A549 (cell line): ENCODE measurements at regions not wholly inside any gene's neighbourhood (a gene's known extent, or its start where the extent isn't known, plus 50 kb on each side); places are given as distances from the start of the nearest gene placed in this dataset.

Source experiments
- CHD2 ChIP-seq: fragments of 150-350 bp; IDR thresholded peaks from 2 replicates; pipeline ENCODE4 v1.6.1; 2014; ENCODE audit warnings: low read length; ENCODE audit not compliant: partially characterized antibody
- ELK1 ChIP-seq: fragments of 150-350 bp; IDR thresholded peaks from 2 replicates; pipeline ENCODE4 v1.6.1; 2014; ENCODE audit warnings: low read depth, mild to moderate bottlenecking, low read length
- EP300 ChIP-seq, 2 experiments: fragments of >200 bp; sonication (Bioruptor Twin); formaldehyde crosslinking; IDR thresholded peaks; 2 replicates in 1 of 2; 3 replicates in 1 of 2; pipeline ENCODE4 v1.6.1; 2016 to 2017
- GATA3 ChIP-seq: IDR thresholded peaks from 2 replicates; pipeline ENCODE4 v1.6.1; 2012; ENCODE audit warnings: borderline replicate concordance
- PBX3 ChIP-seq: IDR thresholded peaks from 2 replicates; pipeline ENCODE4 v1.6.1; 2012
- POLR2A ChIP-seq: IDR thresholded peaks from 2 replicates; pipeline ENCODE4 v1.6.1; 2012; ENCODE audit warnings: mild to moderate bottlenecking, low read length
- RARB ChIP-seq: fragments of 250-450 bp; sonication (Bioruptor Pico); IDR thresholded peaks from 2 replicates; pipeline ENCODE4 v1.8.0; 2021; ENCODE audit warnings: mild to moderate bottlenecking, moderate library complexity
- REST ChIP-seq: fragments of 200-600 bp; sonication (generic); IDR thresholded peaks from 2 replicates; pipeline ENCODE4 v1.6.1; 2016; ENCODE audit warnings: antibody characterized with exemption, mild to moderate bottlenecking, moderate library complexity
- SMC3 ChIP-seq: fragments of >200 bp; sonication (Bioruptor Twin); formaldehyde crosslinking; IDR thresholded peaks from 3 replicates; pipeline ENCODE4 v1.6.1; 2018; ENCODE audit warnings: inconsistent platforms
- TF ChIP-seq, protein P1 (sequence below): IDR thresholded peaks from 2 replicates; pipeline ENCODE4 v1.6.1; 2012
- TF ChIP-seq, protein P2 (sequence below): fragments of >200 bp; sonication (Bioruptor Twin); formaldehyde crosslinking; IDR thresholded peaks from 3 replicates; pipeline ENCODE4 v1.5.1; 2016

GRCh38 chr16:85353839-85354685, 241.8 kb upstream of the CIBAR2 start:
- TF ChIP-seq, protein P1, sequence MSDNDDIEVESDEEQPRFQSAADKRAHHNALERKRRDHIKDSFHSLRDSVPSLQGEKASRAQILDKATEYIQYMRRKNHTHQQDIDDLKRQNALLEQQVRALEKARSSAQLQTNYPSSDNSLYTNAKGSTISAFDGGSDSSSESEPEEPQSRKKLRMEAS, result no peak
- TF ChIP-seq GATA3, result no peak
- TF ChIP-seq, protein P2, sequence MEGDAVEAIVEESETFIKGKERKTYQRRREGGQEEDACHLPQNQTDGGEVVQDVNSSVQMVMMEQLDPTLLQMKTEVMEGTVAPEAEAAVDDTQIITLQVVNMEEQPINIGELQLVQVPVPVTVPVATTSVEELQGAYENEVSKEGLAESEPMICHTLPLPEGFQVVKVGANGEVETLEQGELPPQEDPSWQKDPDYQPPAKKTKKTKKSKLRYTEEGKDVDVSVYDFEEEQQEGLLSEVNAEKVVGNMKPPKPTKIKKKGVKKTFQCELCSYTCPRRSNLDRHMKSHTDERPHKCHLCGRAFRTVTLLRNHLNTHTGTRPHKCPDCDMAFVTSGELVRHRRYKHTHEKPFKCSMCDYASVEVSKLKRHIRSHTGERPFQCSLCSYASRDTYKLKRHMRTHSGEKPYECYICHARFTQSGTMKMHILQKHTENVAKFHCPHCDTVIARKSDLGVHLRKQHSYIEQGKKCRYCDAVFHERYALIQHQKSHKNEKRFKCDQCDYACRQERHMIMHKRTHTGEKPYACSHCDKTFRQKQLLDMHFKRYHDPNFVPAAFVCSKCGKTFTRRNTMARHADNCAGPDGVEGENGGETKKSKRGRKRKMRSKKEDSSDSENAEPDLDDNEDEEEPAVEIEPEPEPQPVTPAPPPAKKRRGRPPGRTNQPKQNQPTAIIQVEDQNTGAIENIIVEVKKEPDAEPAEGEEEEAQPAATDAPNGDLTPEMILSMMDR, result no peak
- TF ChIP-seq REST, result no peak
- TF ChIP-seq CHD2, result no peak
- TF ChIP-seq EP300 (IDR thresholded peaks at IDR 0.05), result no peak
- no peak for TF ChIP-seq PBX3
- TF ChIP-seq POLR2A, result no peak
- no peak for TF ChIP-seq ELK1
- no peak for TF ChIP-seq RARB
- no peak for TF ChIP-seq SMC3
